ENCODE measurements at regions not wholly inside any gene's neighbourhood (a gene's known extent, or its start where the extent isn't known, plus 50 kb on each side); places are given as distances from the start of the nearest gene placed in this dataset.

GRCh38 chr5:4097199-4097598, 501.6 kb downstream of the IRX1 start:
- Histone ChIP-seq H3K4me2 (no peak overlapping the region), H3K4me1 (no peaks in the 10 kb centered on the region), H3K27ac (no peak overlapping the region), H3K9me3 (0 out of 3 replicates have a peak, but pooled peaks cover 4% of the 10 kb centered on the region), H3K4me3 (no peak overlapping the region)
- ATAC-seq, result no peak
- FAIRE-seq, result no peak
- CTCF ChIA-PET, result no interaction called here
- POLR2A ChIA-PET, result no interaction called here
- TF ChIP-seq NR3C1 (IDR thresholded peaks at IDR 0.05) (no peak), HMGXB4 (CRISPR knock-in tag; IDR thresholded peaks at IDR 0.05; ENCODE audit: borderline replicate concordance) (no peak), JUN (IDR thresholded peaks at IDR 0.05) (no peak), EHMT2 (IDR thresholded peaks at IDR 0.05; ENCODE audit: low read depth) (no peak), TFCP2L1 (CRISPR knock-in tag; IDR thresholded peaks at IDR 0.05) (no peak), EP300 (IDR thresholded peaks at IDR 0.05) (no peak), RFX5 (IDR thresholded peaks at IDR 0.05) (no peak), NPAS2 (CRISPR knock-in tag; IDR thresholded peaks at IDR 0.05; ENCODE audit: borderline replicate concordance) (no peak), HOXB13 (CRISPR knock-in tag; IDR thresholded peaks at IDR 0.05; ENCODE audit: low read depth) (no peak), HDAC2 (IDR thresholded peaks at IDR 0.05) (no peak), ELK1 (IDR thresholded peaks at IDR 0.05; ENCODE audit: low read depth, low read length) (no peak), CTCF (IDR thresholded peaks at IDR 0.05) (no peak), CHD4 (IDR thresholded peaks at IDR 0.05; ENCODE audit: borderline replicate concordance) (no peak), HOXB5 (CRISPR knock-in tag; IDR thresholded peaks at IDR 0.05) (no peak), RAD21 (conservative IDR thresholded peaks at IDR 0.05 in 1 of 2, IDR thresholded peaks at IDR 0.05 in 1 of 2) (no peak)
- DNase-seq (ENCODE audit: low read depth in 1 of 2, low spot score in 1 of 2), result no peak
- WGBS (ENCODE audit: missing lambda C conversion rate), result 4% methylated on average over 6 of the region's 6 CpGs

GRCh38 chr5:4098226-4098625, 502.6 kb downstream of the IRX1 start:
- H3K4me1 ChIP-seq, result no peaks in the 10 kb centered on the region
- H3K4me2 ChIP-seq, result no peak overlapping the region
- TF ChIP-seq TFCP2L1 (CRISPR knock-in tag; IDR thresholded peaks at IDR 0.05) (no peak), CBX8 (IDR thresholded peaks at IDR 0.05) (no peak), FOSL2 (IDR thresholded peaks at IDR 0.05) (no peak), FOSL2 (CRISPR knock-in tag; IDR thresholded peaks at IDR 0.05) (no peak), CHD4 (IDR thresholded peaks at IDR 0.05; ENCODE audit: borderline replicate concordance) (no peak), RFX5 (IDR thresholded peaks at IDR 0.05) (no peak), JUN (IDR thresholded peaks at IDR 0.05) (no peak), MAFK (IDR thresholded peaks at IDR 0.05; ENCODE audit: partially characterized antibody) (no peak), TP53 (CRISPR knock-in tag; IDR thresholded peaks at IDR 0.05) (no peak), HOXB13 (CRISPR knock-in tag; IDR thresholded peaks at IDR 0.05; ENCODE audit: low read depth) (no peak), ZC3H11A (IDR thresholded peaks at IDR 0.05) (no peak), SMC3 (IDR thresholded peaks at IDR 0.05) (no peak), REST (IDR thresholded peaks at IDR 0.05) (no peak)
- H3K4me3 ChIP-seq, result no peak overlapping the region
- no peak for FAIRE-seq
- ATAC-seq, result no peak
- 0 out of 3 replicates have a peak, but pooled peaks cover 4% of the 10 kb centered on the region for H3K9me3 ChIP-seq
- DNase-seq (ENCODE audit: low read depth in 1 of 2, low spot score in 1 of 2), result no peak
- POLR2A ChIA-PET, result no interaction called here
- 16% methylated on average over 9 of the region's 9 CpGs for WGBS (ENCODE audit: missing lambda C conversion rate)
- CTCF ChIA-PET, result no interaction called here
- no peak overlapping the region for H3K27ac ChIP-seq
